DND-41 (cell line): ENCODE measurements at regions not wholly inside any gene's neighbourhood (a gene's known extent, or its start where the extent isn't known, plus 50 kb on each side); places are given as distances from the start of the nearest gene placed in this dataset.

Experiments used
- ATAC-seq: fragments of 200-7000 bp; cut with Tn5 transposase; 3 replicates; pipeline ENCODE4 v1.9.1; 2021; ENCODE audit warnings: low read depth; ENCODE audit not compliant: insufficient read depth
- DNase-seq: peaks from one replicate; pipeline ENCODE4 v3.0.0-alpha.2; 2020
- H2AFZ ChIP-seq: 2 replicates; pipeline ENCODE4 v1.6.0; 2012; ENCODE audit warnings: low read depth, low read length
- H3K27ac ChIP-seq: 2 replicates; pipeline ENCODE4 v1.5.1; 2012; ENCODE audit warnings: low read length, inconsistent platforms
- H3K27me3 ChIP-seq: fragments of 200-600 bp; sonication (generic); 2 replicates; pipeline ENCODE4 v1.6.0; 2012; ENCODE audit warnings: low read length, mild to moderate bottlenecking, inconsistent platforms; ENCODE audit not compliant: insufficient read depth, poor library complexity
- H3K36me3 ChIP-seq: 2 replicates; pipeline ENCODE4 v1.5.1; 2012; ENCODE audit warnings: low read length, inconsistent platforms; ENCODE audit not compliant: insufficient read depth
- H3K4me1 ChIP-seq: 2 replicates; pipeline ENCODE4 v1.5.1; 2012; ENCODE audit warnings: mild to moderate bottlenecking, low read length; ENCODE audit not compliant: insufficient read depth
- H3K4me2 ChIP-seq: 2 replicates; pipeline ENCODE4 v1.6.0; 2012; ENCODE audit warnings: mild to moderate bottlenecking, moderate library complexity, low read length, inconsistent platforms; ENCODE audit not compliant: insufficient read depth
- H3K4me3 ChIP-seq, 2 experiments: fragments of 200-600 bp in 1 of 2; shearing (Covaris generic) in 1 of 2; 2 replicates each; pipeline ENCODE4 v1.5.1; 2012 to 2016; ENCODE audit warnings: inconsistent platforms in 2 of 2, low read length in 2 of 2, mild to moderate bottlenecking in 2 of 2, low read depth in 1 of 2, moderate library complexity in 1 of 2
- H3K79me2 ChIP-seq: 2 replicates; pipeline ENCODE4 v1.6.0; 2012; ENCODE audit warnings: low read length, inconsistent platforms; ENCODE audit not compliant: insufficient read depth
- H3K9ac ChIP-seq: 2 replicates; pipeline ENCODE4 v1.6.0; 2012; ENCODE audit warnings: low read depth, mild to moderate bottlenecking, inconsistent platforms, low read length, moderate library complexity
- H3K9me3 ChIP-seq: 2 replicates; pipeline ENCODE4 v1.5.1; 2012; ENCODE audit warnings: low read length, moderate library complexity, mild to moderate bottlenecking, inconsistent platforms; ENCODE audit not compliant: insufficient read depth, severe bottlenecking
- H4K20me1 ChIP-seq: 2 replicates; pipeline ENCODE4 v1.6.0; 2012; ENCODE audit warnings: low read length; ENCODE audit not compliant: insufficient read depth
- CTCF ChIP-seq: IDR thresholded peaks from 2 replicates; pipeline ENCODE4 v1.5.1; 2012; ENCODE audit warnings: borderline replicate concordance, low read length, moderate library complexity, mild to moderate bottlenecking; ENCODE audit not compliant: poor library complexity, severe bottlenecking; ENCODE audit errors: extremely low read depth
- EZH2 ChIP-seq: IDR thresholded peaks from 3 replicates; pipeline ENCODE4 v1.6.1; 2012; ENCODE audit warnings: borderline replicate concordance, low read depth, mild to moderate bottlenecking, moderate library complexity, low read length, inconsistent platforms; ENCODE audit not compliant: severe bottlenecking

DNA sequence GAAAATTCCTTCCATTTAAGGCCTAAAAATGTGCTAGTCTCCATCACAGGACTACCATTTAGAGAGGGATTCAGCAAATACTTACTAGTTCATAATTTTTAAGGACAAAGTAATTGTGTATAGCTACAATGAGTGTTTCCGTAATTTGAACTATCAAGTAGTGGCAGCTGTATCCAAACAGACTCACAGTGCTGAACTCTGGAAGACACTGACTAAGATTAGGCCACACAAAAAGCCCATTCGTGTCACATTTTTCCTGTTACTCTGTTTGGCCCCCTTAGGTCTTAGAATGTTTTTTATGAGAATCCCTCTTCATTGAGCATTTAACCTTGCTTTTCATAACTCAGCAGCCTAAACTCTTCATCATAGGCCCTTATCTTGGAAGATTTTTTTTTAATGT is 731.2 kb upstream of the PCDH9 start:
- Histone ChIP-seq H3K27ac (no peak overlapping the region), H4K20me1 (no peaks in the 10 kb centered on the region), H3K4me3 (no peak overlapping the region), H3K4me1 (no peaks in the 10 kb centered on the region), H3K27me3 (no peaks in the 10 kb centered on the region), H3K9ac (no peak overlapping the region), H3K36me3 (no peaks in the 10 kb centered on the region), H3K9me3 (no peaks in the 10 kb centered on the region), H3K79me2 (no peaks in the 10 kb centered on the region), H3K4me2 (no peak overlapping the region), H2AFZ (no peak overlapping the region)
- ATAC-seq (no peak), DNase-seq (no peak)
- no peak for TF ChIP-seq EZH2

DNA sequence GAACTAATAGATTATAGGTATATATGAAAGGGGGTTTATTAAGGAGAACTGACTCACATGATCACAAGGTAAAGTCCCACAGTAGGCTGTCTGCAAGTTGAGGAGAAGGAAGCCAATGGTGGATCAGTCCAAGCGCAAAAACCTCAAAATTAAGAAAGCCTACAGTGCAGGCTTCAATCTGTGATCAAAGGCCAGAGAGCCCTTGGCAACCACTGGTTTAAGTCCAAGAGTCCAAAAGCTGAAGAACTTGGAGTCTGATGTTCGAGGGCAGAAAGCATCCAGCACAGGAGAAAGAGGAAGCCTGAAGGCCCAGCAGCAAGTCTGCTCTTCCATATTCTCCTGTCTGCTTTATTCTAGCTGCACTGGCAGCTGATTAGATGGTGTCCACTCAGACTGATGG is 721.3 kb upstream of the PCDH9 start:
- H4K20me1 ChIP-seq: no peaks in the 10 kb centered on the region
- H3K27ac ChIP-seq: no peak overlapping the region
- no peak overlapping the region for H3K9ac ChIP-seq
- H3K4me2 ChIP-seq: no peak overlapping the region
- no peaks in the 10 kb centered on the region for H3K79me2 ChIP-seq
- ATAC-seq: no peak
- H3K27me3 ChIP-seq: no peaks in the 10 kb centered on the region
- TF ChIP-seq CTCF (no peak), EZH2 (no peak)
- peaks cover 3% of the 10 kb centered on the region for H3K9me3 ChIP-seq
- H3K4me3 ChIP-seq: no peak overlapping the region
- H3K36me3 ChIP-seq: no peaks in the 10 kb centered on the region
- no peaks in the 10 kb centered on the region for H3K4me1 ChIP-seq
- no peak overlapping the region for H2AFZ ChIP-seq
- no peak for DNase-seq

DNA sequence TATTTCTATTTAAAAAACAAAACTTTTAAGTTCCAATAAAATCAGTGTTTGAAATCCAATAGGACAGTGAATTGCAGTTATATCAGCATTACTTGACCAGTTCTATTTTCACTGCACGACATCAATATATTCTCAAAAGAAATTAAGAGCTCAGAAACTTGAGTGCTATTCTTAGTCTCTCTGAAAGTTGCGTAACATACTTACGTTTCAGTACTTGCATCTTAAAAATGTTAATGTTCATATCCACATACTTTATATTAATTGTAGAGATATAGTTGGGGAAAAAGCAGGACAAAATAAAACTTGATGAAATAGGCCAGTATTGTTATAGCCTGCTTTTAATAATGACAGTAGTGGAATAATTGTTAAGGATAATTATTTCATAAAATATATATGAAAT is 720.5 kb upstream of the PCDH9 start:
- no peak for DNase-seq
- Histone ChIP-seq H3K9ac (no peak overlapping the region), H3K9me3 (peaks cover 3% of the 10 kb centered on the region), H3K4me3 (no peak overlapping the region), H3K36me3 (no peaks in the 10 kb centered on the region), H3K4me2 (no peak overlapping the region), H3K4me1 (no peaks in the 10 kb centered on the region), H2AFZ (no peak overlapping the region), H3K79me2 (no peaks in the 10 kb centered on the region), H3K27ac (no peak overlapping the region), H3K27me3 (no peaks in the 10 kb centered on the region), H4K20me1 (no peaks in the 10 kb centered on the region)
- TF ChIP-seq CTCF: no peak
- TF ChIP-seq EZH2: no peak
- ATAC-seq: no peak

- DNase-seq (no peak), ATAC-seq (no peak)
- H3K9me3 ChIP-seq: no peaks in the 10 kb centered on the region
- H3K36me3 ChIP-seq: no peaks in the 10 kb centered on the region
- TF ChIP-seq EZH2: no peak
- TF ChIP-seq CTCF: no peak
- no peak overlapping the region for H3K9ac ChIP-seq
- H3K4me2 ChIP-seq: no peak overlapping the region
- H4K20me1 ChIP-seq: no peaks in the 10 kb centered on the region
- H3K27ac ChIP-seq: no peak overlapping the region
- no peaks in the 10 kb centered on the region for H3K79me2 ChIP-seq
- H3K4me3 ChIP-seq: no peak overlapping the region
- no peaks in the 10 kb centered on the region for H3K27me3 ChIP-seq
- H3K4me1 ChIP-seq: no peaks in the 10 kb centered on the region
- H2AFZ ChIP-seq: no peak overlapping the region
These were observed 716.0 kb upstream of the PCDH9 start for GRCh38 chr13:67946131-67946530.
